ENCODE measurements at regions not wholly inside any gene's neighbourhood (a gene's known extent, or its start where the extent isn't known, plus 50 kb on each side); places are given as distances from the start of the nearest gene placed in this dataset.

- ATAC-seq (no peak), DNase-seq (no peak)
- no peak overlapping the region for H3K27ac Mint-ChIP-seq
- Histone ChIP-seq H3K27me3 (ENCODE audit: control insufficient read depth in 2 of 2, insufficient read depth in 2 of 2, low read length in 2 of 2) (no peaks in the 10 kb centered on the region), H3K4me3 (ENCODE audit: low read length) (no peak overlapping the region), H3K27ac (ENCODE audit: low read depth, low read length) (no peak overlapping the region), H3K4me1 (ENCODE audit: control insufficient read depth in 2 of 2, insufficient read depth in 2 of 2, low read length in 2 of 2) (no peaks in the 10 kb centered on the region), H3K9me3 (ENCODE audit: control insufficient read depth in 2 of 3, low read length in 3 of 3) (no peaks in the 10 kb centered on the region), H3K36me3 (ENCODE audit: control insufficient read depth in 2 of 3, insufficient read depth in 3 of 3, low read length in 3 of 3) (no peaks in the 10 kb centered on the region)
- peaks cover 0 to 7% (median 0%) of the 10 kb centered on the region in 5 donors for H3K27me3 Mint-ChIP-seq
- CTCF ChIA-PET: no interaction called here
- peaks cover 0 to 19% (median 5%) of the 10 kb centered on the region in 11 donors for H3K9me3 Mint-ChIP-seq
- H3K4me3 Mint-ChIP-seq: no peak overlapping the region
- H3K36me3 Mint-ChIP-seq: peaks cover 0 to 6% (median 0%) of the 10 kb centered on the region in 5 donors
- no peaks in the 10 kb centered on the region for H3K4me1 Mint-ChIP-seq
- intact Hi-C loops (cut with micrococcal nuclease): no loop called here
- POLR2A ChIA-PET: no interaction called here
Measured at GRCh38 chr4:170270628-170271027, 180.9 kb upstream of the AADAT start.

- no peak for DNase-seq
- H3K4me1 Mint-ChIP-seq: no peaks in the 10 kb centered on the region
- H3K36me3 Mint-ChIP-seq: peaks cover 0 to 6% (median 0%) of the 10 kb centered on the region in 5 donors
- H3K9me3 Mint-ChIP-seq: peaks cover 0 to 19% (median 5%) of the 10 kb centered on the region in 11 donors
- no peak overlapping the region for H3K27ac Mint-ChIP-seq
- peaks cover 0 to 7% (median 0%) of the 10 kb centered on the region in 5 donors for H3K27me3 Mint-ChIP-seq
- Histone ChIP-seq H3K36me3 (ENCODE audit: control insufficient read depth in 2 of 3, insufficient read depth in 3 of 3, low read length in 3 of 3) (no peaks in the 10 kb centered on the region), H3K27ac (ENCODE audit: low read depth, low read length) (no peak overlapping the region), H3K4me1 (ENCODE audit: control insufficient read depth in 2 of 2, insufficient read depth in 2 of 2, low read length in 2 of 2) (no peaks in the 10 kb centered on the region), H3K27me3 (ENCODE audit: control insufficient read depth in 2 of 2, insufficient read depth in 2 of 2, low read length in 2 of 2) (no peaks in the 10 kb centered on the region), H3K9me3 (ENCODE audit: control insufficient read depth in 2 of 3, low read length in 3 of 3) (no peaks in the 10 kb centered on the region), H3K4me3 (ENCODE audit: low read length) (no peak overlapping the region)
- ChIA-PET CTCF (no interaction called here), POLR2A (no interaction called here)
- no peak overlapping the region for H3K4me3 Mint-ChIP-seq
- ATAC-seq: no peak
- intact Hi-C loops (cut with micrococcal nuclease): no loop called here
Measured at GRCh38 chr4:170269950-170270349, 180.2 kb upstream of the AADAT start.

- peak in 1 of 9 donors; percentile 37 for DNase-seq
- peak; percentile 53 for ATAC-seq
- H3K27me3 ChIP-seq (ENCODE audit: control insufficient read depth in 2 of 2, insufficient read depth in 2 of 2, low read length in 2 of 2): no peaks in the 10 kb centered on the region
- intact Hi-C loops (cut with micrococcal nuclease): loop anchor here in 1 of 2 donors (1.0 kb wide), 1 partner anchor 121 kb away; no protein-coding TSS in a partner anchor
- Mint-ChIP-seq H3K27me3 (peaks cover 0 to 6% (median 0%) of the 10 kb centered on the region in 5 donors), H3K27ac (no peak overlapping the region), H3K9me3 (peaks cover 0 to 4% (median 0%) of the 10 kb centered on the region in 11 donors), H3K4me1 (no peaks in the 10 kb centered on the region), H3K4me3 (no peak overlapping the region), H3K36me3 (no peaks in the 10 kb centered on the region)
- H3K4me1 ChIP-seq (ENCODE audit: control insufficient read depth in 2 of 2, insufficient read depth in 2 of 2, low read length in 2 of 2): no peaks in the 10 kb centered on the region
- CTCF ChIA-PET: no interaction called here
- no peaks in the 10 kb centered on the region for H3K9me3 ChIP-seq (ENCODE audit: control insufficient read depth in 2 of 3, low read length in 3 of 3)
- H3K27ac ChIP-seq (ENCODE audit: low read depth, low read length): no peak overlapping the region
- H3K36me3 ChIP-seq (ENCODE audit: control insufficient read depth in 2 of 3, insufficient read depth in 3 of 3, low read length in 3 of 3): no peaks in the 10 kb centered on the region
- H3K4me3 ChIP-seq (ENCODE audit: low read length): no peak overlapping the region
- POLR2A ChIA-PET: no interaction called here
Measured at GRCh38 chr4:170259631-170260153, 169.9 kb upstream of the AADAT start.

GRCh38 chr4:170256807-170257206 lies 167.1 kb upstream of the AADAT start:
- H3K9me3 Mint-ChIP-seq: peaks cover 0 to 9% (median 0%) of the 10 kb centered on the region in 11 donors
- H3K4me3 Mint-ChIP-seq: no peak overlapping the region
- ChIA-PET POLR2A (no interaction called here), CTCF (no interaction called here)
- peaks cover 0 to 6% (median 0%) of the 10 kb centered on the region in 5 donors for H3K27me3 Mint-ChIP-seq
- DNase-seq: no peak
- Histone ChIP-seq H3K4me1 (ENCODE audit: control insufficient read depth in 2 of 2, insufficient read depth in 2 of 2, low read length in 2 of 2) (no peaks in the 10 kb centered on the region), H3K9me3 (ENCODE audit: control insufficient read depth in 2 of 3, low read length in 3 of 3) (no peaks in the 10 kb centered on the region), H3K4me3 (ENCODE audit: low read length) (no peak overlapping the region), H3K27me3 (ENCODE audit: control insufficient read depth in 2 of 2, insufficient read depth in 2 of 2, low read length in 2 of 2) (no peaks in the 10 kb centered on the region), H3K36me3 (ENCODE audit: control insufficient read depth in 2 of 3, insufficient read depth in 3 of 3, low read length in 3 of 3) (no peaks in the 10 kb centered on the region), H3K27ac (ENCODE audit: low read depth, low read length) (no peak overlapping the region)
- no peak overlapping the region for H3K27ac Mint-ChIP-seq
- no peaks in the 10 kb centered on the region for H3K4me1 Mint-ChIP-seq
- no peaks in the 10 kb centered on the region for H3K36me3 Mint-ChIP-seq
- no peak for ATAC-seq
- intact Hi-C loops (cut with micrococcal nuclease): no loop called here

GRCh38 chr4:170248576-170248975 lies 158.8 kb upstream of the AADAT start:
- Mint-ChIP-seq H3K4me3 (no peak overlapping the region), H3K27me3 (no peaks in the 10 kb centered on the region), H3K27ac (no peak overlapping the region), H3K9me3 (peaks cover 0 to 3% (median 0%) of the 10 kb centered on the region in 11 donors), H3K36me3 (no peaks in the 10 kb centered on the region), H3K4me1 (no peaks in the 10 kb centered on the region)
- ChIA-PET CTCF (no interaction called here), POLR2A (no interaction called here)
- H3K9me3 ChIP-seq (ENCODE audit: control insufficient read depth in 2 of 3, low read length in 3 of 3): no peaks in the 10 kb centered on the region
- DNase-seq: no peak
- no peak overlapping the region for H3K4me3 ChIP-seq (ENCODE audit: low read length)
- no peak for ATAC-seq
- intact Hi-C loops (cut with micrococcal nuclease): no loop called here
- no peaks in the 10 kb centered on the region for H3K4me1 ChIP-seq (ENCODE audit: control insufficient read depth in 2 of 2, insufficient read depth in 2 of 2, low read length in 2 of 2)
- no peaks in the 10 kb centered on the region for H3K27me3 ChIP-seq (ENCODE audit: control insufficient read depth in 2 of 2, insufficient read depth in 2 of 2, low read length in 2 of 2)
- H3K36me3 ChIP-seq (ENCODE audit: control insufficient read depth in 2 of 3, insufficient read depth in 3 of 3, low read length in 3 of 3): no peaks in the 10 kb centered on the region
- H3K27ac ChIP-seq (ENCODE audit: low read depth, low read length): no peak overlapping the region

- no peaks in the 10 kb centered on the region for H3K4me1 Mint-ChIP-seq
- ChIA-PET CTCF (no interaction called here), POLR2A (no interaction called here)
- no peak for ATAC-seq
- H3K9me3 ChIP-seq (ENCODE audit: control insufficient read depth in 2 of 3, low read length in 3 of 3): no peaks in the 10 kb centered on the region
- intact Hi-C loops (cut with micrococcal nuclease): no loop called here
- no peak overlapping the region for H3K27ac Mint-ChIP-seq
- peaks cover 0 to 6% (median 0%) of the 10 kb centered on the region in 11 donors for H3K9me3 Mint-ChIP-seq
- no peaks in the 10 kb centered on the region for H3K4me1 ChIP-seq (ENCODE audit: control insufficient read depth in 2 of 2, insufficient read depth in 2 of 2, low read length in 2 of 2)
- no peak overlapping the region for H3K4me3 Mint-ChIP-seq
- H3K4me3 ChIP-seq (ENCODE audit: low read length): no peak overlapping the region
- DNase-seq: no peak
- no peaks in the 10 kb centered on the region for H3K36me3 ChIP-seq (ENCODE audit: control insufficient read depth in 2 of 3, insufficient read depth in 3 of 3, low read length in 3 of 3)
- H3K36me3 Mint-ChIP-seq: no peaks in the 10 kb centered on the region
- no peaks in the 10 kb centered on the region for H3K27me3 ChIP-seq (ENCODE audit: control insufficient read depth in 2 of 2, insufficient read depth in 2 of 2, low read length in 2 of 2)
- H3K27me3 Mint-ChIP-seq: no peaks in the 10 kb centered on the region
- no peak overlapping the region for H3K27ac ChIP-seq (ENCODE audit: low read depth, low read length)
Measured at GRCh38 chr4:170248029-170248428, 158.3 kb upstream of the AADAT start.

GRCh38 chr4:170247596-170247995 lies 157.8 kb upstream of the AADAT start:
- no peak for ATAC-seq
- DNase-seq: no peak
- no peaks in the 10 kb centered on the region for H3K9me3 ChIP-seq (ENCODE audit: control insufficient read depth in 2 of 3, low read length in 3 of 3)
- no peaks in the 10 kb centered on the region for H3K4me1 ChIP-seq (ENCODE audit: control insufficient read depth in 2 of 2, insufficient read depth in 2 of 2, low read length in 2 of 2)
- Mint-ChIP-seq H3K27me3 (no peaks in the 10 kb centered on the region), H3K4me1 (no peaks in the 10 kb centered on the region), H3K27ac (no peak overlapping the region), H3K4me3 (no peak overlapping the region), H3K9me3 (peaks cover 0 to 6% (median 0%) of the 10 kb centered on the region in 11 donors), H3K36me3 (no peaks in the 10 kb centered on the region)
- no peaks in the 10 kb centered on the region for H3K27me3 ChIP-seq (ENCODE audit: control insufficient read depth in 2 of 2, insufficient read depth in 2 of 2, low read length in 2 of 2)
- H3K4me3 ChIP-seq (ENCODE audit: low read length): no peak overlapping the region
- intact Hi-C loops (cut with micrococcal nuclease): no loop called here
- no peaks in the 10 kb centered on the region for H3K36me3 ChIP-seq (ENCODE audit: control insufficient read depth in 2 of 3, insufficient read depth in 3 of 3, low read length in 3 of 3)
- CTCF ChIA-PET: no interaction called here
- no peak overlapping the region for H3K27ac ChIP-seq (ENCODE audit: low read depth, low read length)
- POLR2A ChIA-PET: no interaction called here
